Endothelial cell of umbilical vein (primary cell): ENCODE measurements at regions not wholly inside any gene's neighbourhood (a gene's known extent, or its start where the extent isn't known, plus 50 kb on each side); places are given as distances from the start of the nearest gene placed in this dataset.

ENCODE experiments used
- CTCF ChIP-seq, 2 donors: IDR thresholded peaks; 1 replicate in 1 of 2; 2 replicates in 1 of 2; pipeline ENCODE4 v1.5.1; 2011; ENCODE audit warnings: low read length in 2 of 2, mild to moderate bottlenecking in 2 of 2, moderate library complexity in 2 of 2, control low read depth in 1 of 2, inconsistent platforms in 1 of 2, low read depth in 1 of 2; ENCODE audit not compliant: insufficient read depth in 1 of 2; ENCODE audit errors: extremely low read depth in 1 of 2
- MYC ChIP-seq: IDR thresholded peaks from one replicate; pipeline ENCODE4 v1.6.1; 2011; ENCODE audit warnings: mild to moderate bottlenecking, low read depth, low read length

GRCh38 chr12:47340411-47341015 lies 260.8 kb upstream of the AMIGO2 start:
- TF ChIP-seq CTCF (IDR thresholded peaks at IDR 0.05; ENCODE audit: extremely low read depth in 1 of 2, insufficient read depth in 1 of 2, low read depth in 1 of 2, low read length in 2 of 2) (no peak), MYC (no peak)
